Astrocyte of the spinal cord (primary cell): ENCODE measurements at regions not wholly inside any gene's neighbourhood (a gene's known extent, or its start where the extent isn't known, plus 50 kb on each side); places are given as distances from the start of the nearest gene placed in this dataset.

Source experiments
- DNase-seq: peaks from one replicate; pipeline ENCODE4 v3.0.0; 2011; ENCODE audit warnings: low read depth, low spot score
- H3K4me3 ChIP-seq: 2 replicates; pipeline ENCODE4 v1.5.1; 2011; ENCODE audit warnings: low read depth, mild to moderate bottlenecking, low read length, moderate library complexity
- CTCF ChIP-seq: IDR thresholded peaks from 2 replicates; pipeline ENCODE4 v1.5.1; 2012; ENCODE audit warnings: low read depth, mild to moderate bottlenecking, low read length, inconsistent platforms
- in situ Hi-C: cut with HindIII; loops from 2 replicates; pipeline ENCODE4 v1.10.0; 2017; ENCODE audit warnings: low sequenced_read_pairs

- in situ Hi-C loops: no loop called here
- no peak for TF ChIP-seq CTCF
- no peak overlapping the region for H3K4me3 ChIP-seq
- no peak for DNase-seq
Observed at GRCh38 chr22:27644566-27644965, 157.0 kb downstream of the MN1 start.

GRCh38 chr22:27647540-27647939 lies 154.0 kb downstream of the MN1 start:
- no peak for DNase-seq
- no peak for TF ChIP-seq CTCF
- no peak overlapping the region for H3K4me3 ChIP-seq
- in situ Hi-C loops: no loop called here

- H3K4me3 ChIP-seq: no peak overlapping the region
- no peak for DNase-seq
- in situ Hi-C loops: no loop called here
- TF ChIP-seq CTCF: no peak
Observed at GRCh38 chr22:27648074-27648473, 153.5 kb downstream of the MN1 start.

- TF ChIP-seq CTCF: no peak
- in situ Hi-C loops: no loop called here
- H3K4me3 ChIP-seq: no peak overlapping the region
- no peak for DNase-seq
Observed at GRCh38 chr22:27648853-27649252, 152.7 kb downstream of the MN1 start.

- DNase-seq: no peak
- in situ Hi-C loops: no loop called here
Observed at GRCh38 chr22:27650572-27650971, 151.0 kb downstream of the MN1 start.

GRCh38 chr22:27650985-27651384 lies 150.6 kb downstream of the MN1 start:
- H3K4me3 ChIP-seq: no peak overlapping the region
- DNase-seq: no peak
- in situ Hi-C loops: no loop called here
- no peak for TF ChIP-seq CTCF

More at GRCh38 chr22:27650572-27650971, 151.0 kb downstream of the MN1 start:
- TF ChIP-seq CTCF: no peak
- H3K4me3 ChIP-seq: no peak overlapping the region

GRCh38 chr22:27651486-27651885 lies 150.1 kb downstream of the MN1 start:
- in situ Hi-C loops: no loop called here
- no peak for DNase-seq
- no peak overlapping the region for H3K4me3 ChIP-seq
- no peak for TF ChIP-seq CTCF
